ENCODE measurements at regions not wholly inside any gene's neighbourhood (a gene's known extent, or its start where the extent isn't known, plus 50 kb on each side); places are given as distances from the start of the nearest gene placed in this dataset.

- Histone ChIP-seq H3K4me1 (ENCODE audit: insufficient read depth, low read length) (no peaks in the 10 kb centered on the region), H3K36me3 (ENCODE audit: insufficient read depth, low read length) (no peaks in the 10 kb centered on the region), H3K27ac (ENCODE audit: low read depth in 1 of 2, low read length in 2 of 2) (no peak overlapping the region), H3K27me3 (ENCODE audit: control insufficient read depth in 1 of 2, insufficient read depth in 2 of 2, low read length in 2 of 2) (no peaks in the 10 kb centered on the region), H3K9me3 (ENCODE audit: control insufficient read depth in 1 of 2, insufficient read depth in 1 of 2, low read length in 2 of 2) (no peaks in the 10 kb centered on the region), H3K4me3 (ENCODE audit: low read length) (no peak overlapping the region)
- TF ChIP-seq, protein P1, sequence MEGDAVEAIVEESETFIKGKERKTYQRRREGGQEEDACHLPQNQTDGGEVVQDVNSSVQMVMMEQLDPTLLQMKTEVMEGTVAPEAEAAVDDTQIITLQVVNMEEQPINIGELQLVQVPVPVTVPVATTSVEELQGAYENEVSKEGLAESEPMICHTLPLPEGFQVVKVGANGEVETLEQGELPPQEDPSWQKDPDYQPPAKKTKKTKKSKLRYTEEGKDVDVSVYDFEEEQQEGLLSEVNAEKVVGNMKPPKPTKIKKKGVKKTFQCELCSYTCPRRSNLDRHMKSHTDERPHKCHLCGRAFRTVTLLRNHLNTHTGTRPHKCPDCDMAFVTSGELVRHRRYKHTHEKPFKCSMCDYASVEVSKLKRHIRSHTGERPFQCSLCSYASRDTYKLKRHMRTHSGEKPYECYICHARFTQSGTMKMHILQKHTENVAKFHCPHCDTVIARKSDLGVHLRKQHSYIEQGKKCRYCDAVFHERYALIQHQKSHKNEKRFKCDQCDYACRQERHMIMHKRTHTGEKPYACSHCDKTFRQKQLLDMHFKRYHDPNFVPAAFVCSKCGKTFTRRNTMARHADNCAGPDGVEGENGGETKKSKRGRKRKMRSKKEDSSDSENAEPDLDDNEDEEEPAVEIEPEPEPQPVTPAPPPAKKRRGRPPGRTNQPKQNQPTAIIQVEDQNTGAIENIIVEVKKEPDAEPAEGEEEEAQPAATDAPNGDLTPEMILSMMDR (IDR thresholded peaks at IDR 0.05), result no peak
- H3K27ac Mint-ChIP-seq, result no peak overlapping the region
- DNase-seq, result no peak
- H3K4me3 Mint-ChIP-seq, result no peak overlapping the region
- ATAC-seq (ENCODE audit: poor library complexity), result no peak
- H3K36me3 Mint-ChIP-seq (ENCODE audit: low read depth), result no peaks in the 10 kb centered on the region
- H3K27me3 Mint-ChIP-seq, result peaks cover 5% of the 10 kb centered on the region
- H3K4me1 Mint-ChIP-seq (ENCODE audit: low read depth), result no peaks in the 10 kb centered on the region
- intact Hi-C loops (cut with DNase I, micrococcal nuclease), result no loop called here
- no peaks in the 10 kb centered on the region for H3K9me3 Mint-ChIP-seq
- ChIA-PET CTCF (no interaction called here), POLR2A (no interaction called here)
These were observed 306.9 kb downstream of the QKI start for GRCh38 chr6:163721435-163721834.

GRCh38 chr6:163720460-163721235 lies 306.1 kb downstream of the QKI start:
- no peak overlapping the region for H3K27ac Mint-ChIP-seq
- intact Hi-C loops (cut with DNase I, micrococcal nuclease), result no loop called here
- ChIA-PET POLR2A (no interaction called here), CTCF (no interaction called here)
- no peaks in the 10 kb centered on the region for H3K4me1 Mint-ChIP-seq (ENCODE audit: low read depth)
- H3K9me3 Mint-ChIP-seq, result no peaks in the 10 kb centered on the region
- TF ChIP-seq, protein P1 (IDR thresholded peaks at IDR 0.05), result no peak
- Histone ChIP-seq H3K36me3 (ENCODE audit: insufficient read depth, low read length) (no peaks in the 10 kb centered on the region), H3K9me3 (ENCODE audit: control insufficient read depth in 1 of 2, insufficient read depth in 1 of 2, low read length in 2 of 2) (no peaks in the 10 kb centered on the region), H3K4me3 (ENCODE audit: low read length) (no peak overlapping the region), H3K4me1 (ENCODE audit: insufficient read depth, low read length) (no peaks in the 10 kb centered on the region), H3K27ac (ENCODE audit: low read depth in 1 of 2, low read length in 2 of 2) (no peak overlapping the region), H3K27me3 (ENCODE audit: control insufficient read depth in 1 of 2, insufficient read depth in 2 of 2, low read length in 2 of 2) (no peaks in the 10 kb centered on the region)
- no peak for ATAC-seq (ENCODE audit: poor library complexity)
- peaks cover 5% of the 10 kb centered on the region for H3K27me3 Mint-ChIP-seq
- H3K4me3 Mint-ChIP-seq, result no peak overlapping the region
- no peak for DNase-seq
- no peaks in the 10 kb centered on the region for H3K36me3 Mint-ChIP-seq (ENCODE audit: low read depth)

DNA sequence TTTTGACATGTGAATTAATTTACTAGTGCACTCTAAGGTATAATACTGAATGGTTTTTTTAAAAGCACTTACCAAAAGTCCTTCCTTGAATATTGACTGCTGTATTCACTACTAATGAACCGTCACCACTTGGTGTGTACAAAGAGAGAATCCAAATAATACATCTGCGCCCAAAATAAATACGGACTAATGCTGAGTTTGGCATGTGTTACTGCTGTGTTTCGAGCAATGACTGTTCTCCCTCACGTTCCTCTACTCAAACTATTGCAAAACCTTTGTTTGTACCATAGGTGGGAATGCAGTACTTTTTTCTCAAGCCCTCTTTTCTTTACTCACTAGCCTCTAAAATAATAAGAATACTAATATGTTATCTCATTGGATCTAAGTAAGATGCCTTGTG lies 305.5 kb downstream of the QKI start:
- no peak overlapping the region for H3K27ac Mint-ChIP-seq
- H3K9me3 Mint-ChIP-seq, result no peaks in the 10 kb centered on the region
- H3K4me3 Mint-ChIP-seq, result no peak overlapping the region
- H3K36me3 Mint-ChIP-seq (ENCODE audit: low read depth), result no peaks in the 10 kb centered on the region
- Histone ChIP-seq H3K4me3 (ENCODE audit: low read length) (no peak overlapping the region), H3K36me3 (ENCODE audit: insufficient read depth, low read length) (no peaks in the 10 kb centered on the region), H3K27me3 (ENCODE audit: control insufficient read depth in 1 of 2, insufficient read depth in 2 of 2, low read length in 2 of 2) (no peaks in the 10 kb centered on the region), H3K27ac (ENCODE audit: low read depth in 1 of 2, low read length in 2 of 2) (no peak overlapping the region), H3K9me3 (ENCODE audit: control insufficient read depth in 1 of 2, insufficient read depth in 1 of 2, low read length in 2 of 2) (no peaks in the 10 kb centered on the region), H3K4me1 (ENCODE audit: insufficient read depth, low read length) (no peaks in the 10 kb centered on the region)
- no peaks in the 10 kb centered on the region for H3K4me1 Mint-ChIP-seq (ENCODE audit: low read depth)
- ATAC-seq (ENCODE audit: poor library complexity), result no peak
- intact Hi-C loops (cut with DNase I, micrococcal nuclease), result no loop called here
- H3K27me3 Mint-ChIP-seq, result peaks cover 5% of the 10 kb centered on the region
- ChIA-PET POLR2A (no interaction called here), CTCF (no interaction called here)
- TF ChIP-seq, protein P1 (IDR thresholded peaks at IDR 0.05), result no peak
- no peak for DNase-seq

All from CD4-positive, alpha-beta T cell (primary cell).